T-cell (primary cell): ENCODE measurements at regions not wholly inside any gene's neighbourhood (a gene's known extent, or its start where the extent isn't known, plus 50 kb on each side); places are given as distances from the start of the nearest gene placed in this dataset.
"Not testable (repeated sequence)": the region's sequence is repeated elsewhere in the genome, so short reads cannot be mapped to it uniquely, and the experiment has no call there.

ENCODE experiments used
- ATAC-seq, 4 experiments: fragments of 200-7000 bp in 3 of 4; fragments of 150-1000 bp in 1 of 4; cut with Tn5 transposase; replicated peaks in 1 of 4; 1 replicate in 3 of 4; 2 replicates in 1 of 4; pipeline ENCODE4 v1.10.0; 2021; ENCODE audit warnings: moderate library complexity in 3 of 4, mild to moderate bottlenecking in 2 of 4, moderate number of reproducible peaks in 1 of 4
- CTCF ChIA-PET, 2 donors: fragments of 300-600 bp; sonication (Branson Sonifier 250); formaldehyde crosslinking; loops; one replicate each; lab custom pipeline; 2022; ENCODE audit warnings: antibody characterized with exemption in 2 of 2; lab: Charles Lee
- POLR2A ChIA-PET, 2 donors: fragments of 300-600 bp; sonication (Branson Sonifier 250); formaldehyde crosslinking; loops; one replicate each; lab custom pipeline; 2022; ENCODE audit warnings: antibody characterized with exemption in 2 of 2; lab: Charles Lee
- DNase-seq, 35 experiments: peaks; one replicate each; pipeline versions ENCODE4 v3.0.0 to v3.0.0-alpha.2; 2013 to 2023
- H3K27ac ChIP-seq: one replicate; pipeline ENCODE4 v1.5.1; 2013; ENCODE audit warnings: low read length
- H3K27me3 ChIP-seq, 2 experiments: replicated peaks in 1 of 2; 1 replicate in 1 of 2; 2 replicates in 1 of 2; pipeline versions ENCODE4 v1.6.1 to v1.7.0; 2013; ENCODE audit warnings: low read length in 1 of 2, mixed read lengths in 1 of 2; ENCODE audit not compliant: control insufficient read depth in 2 of 2, insufficient read depth in 2 of 2; ENCODE audit errors: extremely low read depth in 1 of 2
- H3K36me3 ChIP-seq, 2 donors: 1 replicate in 1 of 2; 2 replicates in 1 of 2; pipeline versions ENCODE4 v1.6.1 to v1.7.0; 2013; ENCODE audit warnings: low read length in 1 of 2; ENCODE audit not compliant: control insufficient read depth in 2 of 2, insufficient read depth in 1 of 2; ENCODE audit errors: extremely low read depth in 1 of 2
- H3K4me1 ChIP-seq, 2 experiments: 1 replicate in 1 of 2; 2 replicates in 1 of 2; pipeline versions ENCODE4 v1.6.1 to v1.7.0; 2013; ENCODE audit warnings: low read length in 2 of 2, mixed read lengths in 1 of 2; ENCODE audit not compliant: insufficient read depth in 2 of 2, control insufficient read depth in 1 of 2; ENCODE audit errors: extremely low read depth in 1 of 2
- H3K4me3 ChIP-seq, 2 donors: 1 replicate in 1 of 2; 2 replicates in 1 of 2; pipeline versions ENCODE4 v1.5.1 to v1.7.0; 2013; ENCODE audit warnings: mild to moderate bottlenecking in 2 of 2, low read length in 1 of 2, moderate library complexity in 1 of 2; ENCODE audit not compliant: control insufficient read depth in 1 of 2; ENCODE audit errors: extremely low read depth in 1 of 2
- H3K9me3 ChIP-seq: 2 replicates; pipeline ENCODE4 v1.7.0; 2013
- H3K27ac Mint-ChIP-seq, 2 donors: one replicate each; pipeline ENCODE4 v1.8.0; 2020 to 2021; ENCODE audit warnings: mild to moderate bottlenecking in 2 of 2, mixed read lengths in 2 of 2
- H3K27me3 Mint-ChIP-seq, 2 donors: one replicate each; pipeline ENCODE4 v1.8.0; 2021 to 2022; ENCODE audit warnings: mixed read lengths in 2 of 2
- H3K36me3 Mint-ChIP-seq: one replicate; pipeline ENCODE4 v1.8.0; 2021; ENCODE audit warnings: mixed read lengths
- H3K4me1 Mint-ChIP-seq, 3 donors: one replicate each; pipeline ENCODE4 v1.8.0; 2020 to 2022; ENCODE audit warnings: mixed read lengths in 3 of 3, mild to moderate bottlenecking in 1 of 3
- H3K4me3 Mint-ChIP-seq, 3 donors: one replicate each; pipeline ENCODE4 v1.8.0; 2020 to 2022; ENCODE audit warnings: mild to moderate bottlenecking in 3 of 3, mixed read lengths in 3 of 3, moderate library complexity in 3 of 3
- H3K9me3 Mint-ChIP-seq, 3 donors: one replicate each; pipeline ENCODE4 v1.8.0; 2020 to 2022; ENCODE audit warnings: mixed read lengths in 3 of 3
- WGBS: methylation state at CpG from one replicate; pipeline ENCODE4 v1.1.5; 2013; ENCODE audit warnings: missing lambda C conversion rate; ENCODE audit not compliant: insufficient coverage; 5-methylcytosine and 5-hydroxymethylcytosine counted together

DNA sequence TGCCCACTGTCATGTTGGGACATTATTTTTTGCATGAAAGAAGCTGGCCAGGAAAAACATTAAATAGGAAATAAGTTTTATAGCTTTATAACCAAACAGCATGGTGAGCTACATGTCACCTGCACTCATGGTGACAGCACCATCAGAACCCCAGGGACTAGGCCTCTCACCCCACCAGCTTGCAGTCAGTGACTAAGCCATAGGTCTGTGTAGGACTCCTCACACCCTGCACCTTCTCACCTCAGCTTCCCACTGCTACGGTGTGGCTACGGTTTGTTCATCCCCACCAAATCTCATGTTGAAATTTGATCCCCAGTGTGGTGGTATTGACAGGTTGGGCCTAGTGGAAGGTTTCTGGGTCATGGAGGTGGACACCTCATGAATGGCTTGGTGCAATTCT is 161.3 kb upstream of the VIPR2 start:
- Histone ChIP-seq H3K4me3 (no peak overlapping the region), H3K36me3 (no peaks in the 10 kb centered on the region), H3K27me3 (peaks cover 0 to 2% of the 10 kb centered on the region in 2 experiments), H3K4me1 (no peaks in the 10 kb centered on the region), H3K27ac (no peak overlapping the region), H3K9me3 (no peaks in the 10 kb centered on the region)
- Mint-ChIP-seq H3K4me1 (no peaks in the 10 kb centered on the region), H3K36me3 (no peaks in the 10 kb centered on the region), H3K4me3 (no peak overlapping the region), H3K9me3 (peaks cover 0 to 3% (median 3%) of the 10 kb centered on the region in 3 donors), H3K27me3 (peaks cover 6 to 9% of the 10 kb centered on the region in 2 donors), H3K27ac (no peak overlapping the region)
- ATAC-seq (no peak), DNase-seq (no peak)
- ChIA-PET CTCF (no interaction called here), POLR2A (no interaction called here)
- no CpG with 5 or more reads among the region's 2 CpGs for WGBS

- H3K9me3 Mint-ChIP-seq, H3K9me3 ChIP-seq, H3K27ac ChIP-seq, POLR2A ChIA-PET, H3K4me1 ChIP-seq, H3K27me3 ChIP-seq, H3K4me1 Mint-ChIP-seq, H3K4me3 Mint-ChIP-seq, H3K36me3 Mint-ChIP-seq, CTCF ChIA-PET, DNase-seq, ATAC-seq, H3K4me3 ChIP-seq, H3K27ac Mint-ChIP-seq, H3K36me3 ChIP-seq: not testable (repeated sequence)
- no CpG with 5 or more reads among the region's 3 CpGs for WGBS
- H3K27me3 Mint-ChIP-seq: peaks cover 6 to 11% of the 10 kb centered on the region in 2 donors
Measured at GRCh38 chr7:159305185-159305584, 160.5 kb upstream of the VIPR2 start.

GRCh38 chr7:159303510-159303909 is 158.8 kb upstream of the VIPR2 start:
- H3K27ac Mint-ChIP-seq, H3K4me1 ChIP-seq, H3K4me3 ChIP-seq, H3K4me3 Mint-ChIP-seq, CTCF ChIA-PET, POLR2A ChIA-PET, H3K4me1 Mint-ChIP-seq, H3K27me3 ChIP-seq, DNase-seq, H3K9me3 ChIP-seq, ATAC-seq, H3K9me3 Mint-ChIP-seq, H3K36me3 ChIP-seq, H3K27ac ChIP-seq, H3K27me3 Mint-ChIP-seq, H3K36me3 Mint-ChIP-seq: not testable (repeated sequence)
- WGBS: no CpG with 5 or more reads among the region's 2 CpGs

DNA sequence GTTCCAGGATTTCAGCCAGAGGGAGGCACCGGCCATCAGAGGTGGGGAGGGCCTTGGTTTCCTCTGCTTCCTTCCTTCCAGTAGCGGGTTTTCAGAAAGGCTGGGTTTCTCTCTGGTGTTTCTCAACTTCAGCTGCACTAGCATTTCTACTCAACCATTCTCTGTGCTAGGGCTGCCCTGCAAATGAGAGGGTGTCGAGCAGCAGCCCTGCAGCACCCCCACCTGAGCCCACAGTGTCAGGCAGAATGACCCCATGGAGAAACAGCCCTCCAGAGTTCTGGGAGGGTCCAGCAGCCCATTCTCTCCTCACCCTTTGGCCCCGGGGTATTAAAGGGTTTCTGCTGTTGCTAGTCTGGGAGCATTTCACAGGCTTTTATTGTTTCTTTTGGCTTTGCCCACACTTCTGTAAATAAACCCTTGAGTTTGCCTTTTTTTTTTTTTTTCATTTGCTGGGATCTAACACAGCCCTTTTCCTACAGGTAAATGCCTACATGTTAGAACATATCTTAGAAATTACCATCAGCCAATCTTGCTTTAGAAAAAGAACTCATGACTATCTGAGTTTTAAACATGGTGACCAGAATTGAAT is 151.5 kb upstream of the VIPR2 start:
- no peak overlapping the region for H3K4me3 ChIP-seq
- peaks cover 0 to 3% (median 0%) of the 10 kb centered on the region in 3 donors for H3K9me3 Mint-ChIP-seq
- no peaks in the 10 kb centered on the region for H3K36me3 ChIP-seq
- DNase-seq (no peak), ATAC-seq (no peak)
- CTCF ChIA-PET: no interaction called here
- no peaks in the 10 kb centered on the region for H3K36me3 Mint-ChIP-seq
- 50% methylated on average over 1 of the region's 4 CpGs for WGBS
- H3K27me3 Mint-ChIP-seq: peaks cover 19 to 27% of the 10 kb centered on the region in 2 donors
- peaks cover 0 to 3% of the 10 kb centered on the region in 2 experiments for H3K4me1 ChIP-seq
- H3K9me3 ChIP-seq: no peaks in the 10 kb centered on the region
- H3K27ac ChIP-seq: no peak overlapping the region
- H3K4me3 Mint-ChIP-seq: no peak overlapping the region
- peaks cover 0 to 21% of the 10 kb centered on the region in 2 experiments for H3K27me3 ChIP-seq
- POLR2A ChIA-PET: no interaction called here
- H3K27ac Mint-ChIP-seq: no peak overlapping the region
- peaks cover 0 to 1% (median 0%) of the 10 kb centered on the region in 3 donors for H3K4me1 Mint-ChIP-seq

DNA sequence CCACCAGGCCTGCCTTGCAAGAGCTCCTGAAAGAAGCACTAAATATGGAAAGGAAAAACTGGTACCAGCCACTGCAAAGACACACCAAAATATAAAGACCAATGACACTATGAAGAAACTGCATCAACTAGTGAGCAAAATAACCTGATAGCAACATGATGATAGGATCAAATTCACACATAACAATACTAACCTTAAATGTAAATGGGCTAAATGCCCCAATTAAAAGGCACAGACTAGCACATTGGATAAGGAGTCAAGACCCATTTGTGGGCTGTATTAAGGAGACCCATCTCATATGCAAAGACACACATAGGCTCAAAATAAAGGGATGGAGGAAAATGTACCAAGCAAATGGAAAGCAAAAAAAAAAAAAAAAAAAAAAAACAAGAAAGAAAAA is 141.8 kb upstream of the VIPR2 start:
- H3K4me1 ChIP-seq, H3K4me1 Mint-ChIP-seq, CTCF ChIA-PET, H3K27ac Mint-ChIP-seq, H3K4me3 Mint-ChIP-seq, H3K4me3 ChIP-seq, H3K36me3 ChIP-seq, H3K27ac ChIP-seq, DNase-seq, ATAC-seq, H3K36me3 Mint-ChIP-seq, H3K9me3 ChIP-seq, H3K27me3 ChIP-seq, POLR2A ChIA-PET: not testable (repeated sequence)
- Mint-ChIP-seq H3K9me3 (peaks cover 8 to 28% (median 17%) of the 10 kb centered on the region in 3 donors), H3K27me3 (peaks cover 24 to 31% of the 10 kb centered on the region in 2 donors)

DNA sequence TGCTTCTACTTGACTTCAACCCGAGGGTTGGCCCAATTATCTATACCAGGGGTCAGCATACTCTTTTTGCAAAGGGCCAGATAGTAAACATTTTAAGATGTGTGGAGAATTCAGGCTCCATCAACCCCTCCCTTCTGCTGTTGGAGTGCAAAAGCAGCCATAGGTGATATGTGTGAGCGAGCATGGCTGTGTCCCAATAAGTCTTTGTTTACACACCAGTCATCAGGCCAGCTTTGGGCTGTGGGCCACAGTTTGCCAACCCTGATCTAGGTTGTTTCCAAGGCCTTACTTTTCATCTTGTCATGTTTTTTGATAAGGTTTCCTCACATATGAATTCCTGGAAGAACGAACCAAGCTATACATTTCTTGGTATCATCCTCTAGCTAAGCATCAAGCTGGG is 136.9 kb upstream of the VIPR2 start:
- peaks cover 0 to 9% of the 10 kb centered on the region in 2 experiments for H3K27me3 ChIP-seq
- ATAC-seq: no peak
- H3K9me3 Mint-ChIP-seq: peaks cover 5 to 20% (median 7%) of the 10 kb centered on the region in 3 donors
- H3K9me3 ChIP-seq: no peaks in the 10 kb centered on the region
- POLR2A ChIA-PET: no interaction called here
- H3K27ac Mint-ChIP-seq: no peak overlapping the region
- no peaks in the 10 kb centered on the region for H3K36me3 Mint-ChIP-seq
- no peak overlapping the region for H3K4me3 ChIP-seq
- WGBS: no CpG with 5 or more reads among the region's 3 CpGs
- no peaks in the 10 kb centered on the region for H3K36me3 ChIP-seq
- H3K4me1 Mint-ChIP-seq: no peaks in the 10 kb centered on the region
- H3K27me3 Mint-ChIP-seq: peaks cover 30 to 38% of the 10 kb centered on the region in 2 donors
- H3K27ac ChIP-seq: no peak overlapping the region
- CTCF ChIA-PET: no interaction called here
- H3K4me3 Mint-ChIP-seq: no peak overlapping the region
- no peaks in the 10 kb centered on the region for H3K4me1 ChIP-seq
- DNase-seq: no peak

DNA sequence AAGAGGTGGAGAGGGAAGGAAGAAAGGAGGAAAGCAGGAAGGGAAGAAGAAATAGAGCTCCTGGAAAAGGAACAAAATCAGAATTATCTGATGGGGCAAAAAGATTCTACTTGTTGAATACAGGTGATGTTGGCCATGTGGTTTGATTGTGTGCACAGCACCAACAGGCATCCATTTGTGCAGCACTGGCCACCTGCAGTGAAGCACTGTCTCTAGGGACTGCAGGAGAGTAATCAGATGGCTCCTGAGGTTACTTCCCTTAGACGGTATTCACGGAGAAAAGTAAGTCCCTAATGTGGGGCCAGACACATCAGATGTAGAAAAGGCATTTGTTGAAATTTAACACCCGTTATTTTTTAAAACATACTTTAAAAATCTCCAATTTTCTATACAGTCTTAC is 135.3 kb upstream of the VIPR2 start:
- Histone ChIP-seq H3K4me1 (no peaks in the 10 kb centered on the region), H3K9me3 (no peaks in the 10 kb centered on the region), H3K36me3 (no peaks in the 10 kb centered on the region), H3K4me3 (no peak overlapping the region), H3K27me3 (peaks cover 0 to 9% of the 10 kb centered on the region in 2 experiments), H3K27ac (no peak overlapping the region)
- DNase-seq (no peak), ATAC-seq (no peak)
- Mint-ChIP-seq H3K27me3 (peaks cover 21 to 32% of the 10 kb centered on the region in 2 donors), H3K27ac (no peak overlapping the region), H3K9me3 (peaks cover 0 to 20% (median 12%) of the 10 kb centered on the region in 3 donors), H3K36me3 (no peaks in the 10 kb centered on the region), H3K4me1 (no peaks in the 10 kb centered on the region), H3K4me3 (no peak overlapping the region)
- WGBS: 80% methylated on average over 1 of the region's 3 CpGs
- POLR2A ChIA-PET: no interaction called here
- CTCF ChIA-PET: no interaction called here
